Suppressor macrophage treated with lipopolysaccharide for 4 hours (primary cell): ENCODE measurements at regions not wholly inside any gene's neighbourhood (a gene's known extent, or its start where the extent isn't known, plus 50 kb on each side); places are given as distances from the start of the nearest gene placed in this dataset.

Experiments used
- DNase-seq: peaks from one replicate; pipeline ENCODE4 v3.0.0-alpha.2; 2020

DNA sequence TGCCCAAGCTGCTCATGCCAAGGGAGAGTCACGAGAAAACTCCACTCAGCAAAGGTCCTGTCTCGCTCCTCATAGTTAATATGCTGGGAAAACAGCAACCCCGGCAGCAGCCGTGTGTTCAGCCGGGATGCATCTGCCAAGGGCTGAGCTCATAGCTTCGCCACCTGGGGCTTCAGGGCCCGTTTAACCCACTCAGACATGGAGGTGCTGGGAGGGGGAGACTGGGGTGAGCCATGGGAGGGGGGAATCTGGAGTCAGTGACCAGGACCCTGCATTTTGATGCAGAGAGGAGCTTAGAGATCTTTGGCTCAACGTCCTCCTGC, 283.4 kb downstream of the PTPRU start:
- DNase-seq, result no peak

DNA sequence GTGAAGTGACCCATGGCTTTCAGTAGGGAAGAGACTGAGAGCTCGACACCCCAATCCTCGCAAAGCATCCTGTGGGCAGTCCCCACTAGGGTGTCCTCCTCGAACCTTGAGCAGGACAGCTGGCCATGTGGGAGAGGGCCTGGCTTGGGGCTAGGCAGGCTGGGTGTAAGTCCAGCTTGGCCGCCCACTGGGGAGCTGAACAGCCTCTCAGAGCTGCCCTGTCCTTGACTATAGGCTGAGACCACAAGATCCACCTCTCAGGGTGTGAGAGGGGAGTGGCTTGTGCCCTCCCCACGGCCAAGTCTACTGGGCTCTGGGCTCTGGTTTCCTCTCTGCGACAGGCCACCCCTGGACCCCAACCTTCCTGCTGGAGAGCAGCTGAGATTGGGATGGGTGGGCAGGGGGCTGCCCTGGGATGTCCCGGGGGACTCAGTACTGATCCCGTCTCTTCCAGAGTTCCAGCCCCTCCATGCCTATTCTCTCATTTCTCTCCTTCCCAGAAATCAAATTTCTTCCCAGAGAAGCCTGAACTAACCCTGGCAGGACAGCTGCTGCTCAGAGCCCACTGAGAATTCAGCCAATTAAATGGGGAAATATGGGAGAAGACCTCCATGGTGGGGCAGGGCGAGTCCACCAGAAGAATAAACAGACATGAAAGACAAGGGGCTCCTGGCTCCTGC, 282.9 kb downstream of the PTPRU start:
- DNase-seq, result no peak

DNA sequence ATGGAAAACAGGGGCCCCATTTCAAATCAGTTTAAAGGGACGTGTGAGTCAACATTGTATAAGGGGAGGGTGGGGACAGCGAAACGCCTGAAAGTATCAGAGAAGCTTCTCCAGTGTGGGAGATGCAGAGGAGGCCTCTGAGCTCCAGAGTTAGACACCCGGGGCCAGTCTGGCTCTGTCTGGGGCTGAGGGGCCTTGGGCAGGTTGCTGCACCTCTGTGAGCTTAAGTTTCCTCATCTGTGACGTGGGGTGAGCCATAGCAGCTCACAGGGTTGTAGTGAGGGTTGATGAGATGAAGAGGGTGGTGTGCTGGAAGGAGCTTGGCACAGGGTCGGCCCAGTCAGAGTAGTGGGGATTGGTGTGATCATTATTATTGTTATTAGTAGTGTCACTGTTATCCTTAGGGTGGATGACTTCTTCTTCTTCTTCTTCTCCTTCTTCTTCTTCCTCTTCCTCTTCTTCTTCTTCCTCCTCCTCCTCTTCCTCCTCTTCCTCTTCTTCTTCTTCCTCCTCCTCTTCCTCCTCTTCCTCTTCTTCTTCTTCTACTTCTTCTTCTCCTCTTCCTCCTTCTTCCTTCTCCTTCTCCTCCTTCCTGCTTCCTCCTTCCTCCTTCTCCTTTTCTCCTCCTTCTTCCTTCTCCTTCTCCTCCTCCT, 282.0 kb downstream of the PTPRU start:
- no peak for DNase-seq

DNA sequence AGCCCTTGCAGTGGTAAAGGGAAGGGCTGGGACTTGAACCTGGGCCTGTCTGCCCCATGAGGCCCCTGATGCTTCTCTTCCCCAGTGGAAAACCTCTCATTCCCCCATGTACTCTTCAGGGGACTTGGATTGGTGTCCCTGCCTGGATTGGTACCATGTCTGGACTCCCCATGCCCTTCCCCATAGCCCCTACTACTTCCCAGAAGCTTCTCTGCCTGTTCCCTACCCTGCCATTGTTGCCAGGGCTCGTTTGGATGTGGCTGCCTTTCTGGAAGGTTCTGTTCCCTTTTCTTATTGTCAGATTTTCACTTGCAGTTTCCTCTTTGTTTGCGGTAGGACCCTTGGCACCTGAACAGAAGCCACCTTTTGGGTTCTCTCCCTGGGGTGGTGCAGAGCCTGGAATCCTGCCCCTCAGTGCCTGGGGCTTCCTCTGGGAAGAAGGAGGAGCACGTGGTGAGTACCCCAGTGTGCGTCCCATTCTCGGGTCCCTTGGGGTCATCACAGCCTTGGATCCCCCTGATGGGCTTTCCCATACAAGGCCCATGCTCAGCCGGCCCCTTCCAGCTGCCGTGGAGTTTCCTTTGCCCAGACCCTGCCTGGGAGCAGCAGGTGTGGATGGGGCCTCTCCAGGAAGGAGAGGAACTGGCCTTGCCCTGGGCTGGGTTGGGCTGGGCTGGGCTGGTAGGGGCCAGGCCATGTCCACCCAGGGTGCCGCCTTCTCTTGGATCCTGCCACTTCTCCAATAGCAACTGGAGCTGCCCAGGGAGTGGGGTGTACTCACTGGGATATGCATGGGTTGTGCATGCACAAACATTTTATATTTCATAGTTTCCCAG, 281.1 kb downstream of the PTPRU start:
- no peak for DNase-seq

DNA sequence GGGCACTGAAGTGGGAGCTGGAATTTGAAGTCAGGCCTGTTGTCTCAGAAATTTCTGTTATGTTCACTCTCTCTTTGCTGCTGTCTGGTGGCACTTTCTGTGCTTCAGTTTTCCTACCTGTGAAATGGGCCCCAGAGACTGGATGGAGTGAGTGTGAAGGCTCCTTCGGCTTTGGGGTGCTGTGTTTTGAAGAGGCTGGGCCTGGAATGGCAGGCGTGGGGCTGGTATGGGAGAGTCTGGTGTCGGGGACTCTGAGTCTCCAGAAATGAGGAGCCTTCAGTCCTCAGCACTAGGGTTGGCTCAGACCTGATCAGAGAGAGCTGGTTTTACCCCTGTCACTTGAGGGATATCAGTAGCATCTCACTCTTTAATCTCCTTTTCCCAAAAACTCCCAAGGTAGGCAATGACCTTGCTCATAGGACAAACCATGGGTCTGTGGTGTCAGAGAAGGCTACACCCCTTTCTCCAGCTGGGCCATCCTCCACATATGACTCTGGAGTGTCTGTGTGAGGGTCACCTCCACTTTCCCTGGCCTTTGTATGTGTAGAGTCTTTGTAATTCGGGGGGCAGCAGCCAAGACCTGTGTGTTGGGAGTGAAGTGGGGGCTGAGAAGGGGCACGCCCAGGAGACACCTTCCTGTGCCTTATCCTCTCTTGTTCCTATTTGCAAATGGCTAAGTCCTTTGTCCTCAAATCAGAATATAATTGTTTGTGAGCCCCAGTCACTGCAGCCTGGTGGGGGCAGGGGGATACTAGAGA, 279.9 kb downstream of the PTPRU start:
- DNase-seq, result no peak

DNA sequence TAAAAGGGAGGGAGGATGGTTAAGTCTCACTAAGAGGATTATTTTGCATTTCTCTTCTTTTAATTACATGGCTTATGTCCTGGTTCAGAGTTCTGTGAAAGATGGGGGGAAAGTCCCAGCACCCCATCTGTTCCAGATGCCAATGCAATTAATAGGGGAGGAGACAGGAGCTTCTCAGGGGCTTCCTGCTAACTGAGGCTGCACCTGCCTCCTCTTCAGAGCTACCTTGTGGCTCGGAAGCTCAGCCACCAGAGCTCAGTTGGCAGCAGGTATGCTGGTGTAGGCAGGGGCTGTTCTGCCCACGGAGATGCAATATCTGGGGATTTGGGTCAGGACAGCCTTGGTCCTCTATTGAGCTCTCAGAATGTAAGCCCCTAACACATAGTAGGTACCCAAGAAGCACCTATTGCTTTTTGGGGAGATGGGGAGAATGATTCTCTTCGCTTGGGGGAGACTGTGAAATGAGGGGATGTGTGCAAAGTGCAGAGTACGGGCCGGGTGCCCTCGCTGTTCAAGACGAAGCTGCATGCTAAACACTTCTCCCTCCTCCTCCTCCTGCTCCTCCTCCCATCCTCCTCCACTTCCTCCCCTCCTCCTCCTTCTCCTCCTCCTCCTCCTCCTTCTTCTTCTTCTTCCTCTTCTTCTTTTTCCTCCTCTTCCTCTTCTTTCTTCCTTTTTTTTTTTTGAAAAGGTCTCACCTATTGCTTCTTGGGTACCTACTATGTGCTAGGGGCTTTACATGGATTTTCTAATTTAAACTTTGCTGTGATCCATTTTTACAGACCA, 279.0 kb downstream of the PTPRU start:
- DNase-seq, result no peak

DNA sequence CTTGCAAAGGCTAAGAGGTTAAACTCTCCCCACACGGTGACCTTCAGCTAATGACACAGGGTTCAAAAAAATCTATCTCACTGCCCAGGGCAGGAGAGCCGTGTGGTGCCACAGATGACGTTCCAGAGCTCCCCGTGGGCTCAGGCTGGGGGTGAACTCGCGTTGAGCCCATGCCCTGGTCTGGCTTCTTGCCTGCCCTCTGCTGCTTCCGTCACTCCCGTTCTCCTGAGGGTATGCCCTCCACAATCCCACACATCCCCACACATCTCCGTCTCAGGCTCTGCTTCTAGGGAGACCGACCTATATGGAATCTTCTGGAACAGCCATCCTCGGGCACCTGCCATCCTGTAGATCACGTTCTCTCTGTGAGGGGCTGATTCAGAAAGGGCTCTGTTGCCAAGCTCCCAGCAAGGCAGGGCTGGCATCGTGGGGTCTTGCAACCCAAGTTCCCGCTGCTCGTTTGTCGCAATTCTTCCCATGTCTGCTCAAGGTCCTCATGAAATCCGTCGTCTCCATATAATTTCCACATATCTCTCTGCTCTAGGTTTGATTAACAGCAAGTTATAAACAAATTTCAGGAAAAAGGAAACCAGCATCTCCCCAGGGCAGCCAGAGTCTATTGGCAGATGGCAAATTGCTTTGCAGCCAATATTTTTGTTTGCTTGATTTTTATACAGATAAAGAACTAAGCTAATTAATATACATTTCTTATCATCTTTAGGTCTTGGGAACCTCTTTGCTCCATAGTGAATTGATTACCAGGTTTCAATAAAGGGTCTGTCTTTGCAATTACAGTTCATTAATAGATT, 278.2 kb downstream of the PTPRU start:
- no peak for DNase-seq

DNA sequence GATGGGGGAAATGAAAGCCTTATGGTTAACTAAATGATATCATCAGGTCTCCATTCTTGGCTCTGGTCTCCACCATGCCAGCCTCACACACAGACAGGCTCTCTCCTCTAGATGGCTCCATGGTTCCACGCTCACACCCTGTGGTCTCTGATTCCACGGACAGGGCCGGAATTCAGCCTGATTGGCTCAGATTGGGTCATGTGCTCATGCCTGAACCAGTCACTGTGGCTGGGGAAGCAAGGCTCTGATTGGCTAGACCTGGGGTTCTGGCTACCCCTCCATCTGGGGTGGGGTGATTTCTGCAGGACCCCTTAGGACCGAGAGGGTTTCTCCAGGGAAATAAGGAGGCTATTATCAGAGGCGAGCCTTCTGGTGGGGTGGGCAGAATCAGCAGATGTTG, 277.0 kb downstream of the PTPRU start:
- DNase-seq, result peak; percentile 21

DNA sequence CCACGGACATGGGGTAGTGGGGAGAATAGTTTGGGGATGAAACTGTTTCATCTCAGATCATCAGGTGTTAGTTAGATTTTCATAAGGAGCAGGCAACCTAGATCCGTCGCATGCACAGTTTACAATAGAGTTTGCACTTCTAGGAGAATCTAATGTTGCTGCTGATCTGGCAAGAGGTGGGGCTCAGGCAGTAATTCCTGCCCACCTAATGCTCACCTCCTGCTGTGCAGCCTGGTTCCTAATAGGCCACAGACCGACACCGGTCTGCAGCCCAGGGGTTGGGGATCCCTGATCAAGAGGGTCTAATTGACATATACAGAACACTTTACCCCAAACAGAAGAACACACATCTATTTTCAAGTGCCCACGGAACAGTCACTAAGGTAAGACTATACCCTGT, 275.1 kb downstream of the PTPRU start:
- DNase-seq, result no peak

DNA sequence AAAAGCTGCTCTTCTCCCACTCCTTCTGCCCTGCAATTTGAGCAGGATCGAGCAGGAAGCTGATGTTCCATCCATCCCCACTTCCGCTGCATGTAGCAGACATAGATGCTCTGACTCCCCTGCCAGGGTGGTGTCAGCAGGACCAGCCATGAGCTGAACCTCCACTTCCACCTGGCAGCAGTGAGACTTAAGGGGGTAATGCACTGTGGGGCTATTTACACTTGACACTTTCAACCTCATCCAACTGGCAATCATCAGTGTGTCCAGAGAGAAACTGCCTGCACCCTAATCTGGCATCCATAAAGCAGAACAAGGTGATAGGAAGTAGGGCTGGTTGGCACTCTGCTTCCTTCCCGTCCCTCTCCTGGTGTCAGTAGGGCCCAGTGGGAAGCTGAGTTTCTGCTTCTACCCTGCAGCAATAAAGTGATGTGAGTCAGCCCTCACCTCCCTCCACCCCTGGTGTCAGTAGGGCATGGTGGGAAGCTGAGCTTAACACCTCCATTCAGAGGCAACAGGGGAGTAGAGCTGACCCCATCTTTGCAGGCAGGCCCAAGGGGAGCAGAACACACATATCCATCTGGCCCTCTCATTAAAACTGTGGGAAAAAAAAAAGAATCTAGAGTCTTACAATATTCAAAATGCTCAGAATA, 272.3 kb downstream of the PTPRU start:
- DNase-seq, result no peak

DNA sequence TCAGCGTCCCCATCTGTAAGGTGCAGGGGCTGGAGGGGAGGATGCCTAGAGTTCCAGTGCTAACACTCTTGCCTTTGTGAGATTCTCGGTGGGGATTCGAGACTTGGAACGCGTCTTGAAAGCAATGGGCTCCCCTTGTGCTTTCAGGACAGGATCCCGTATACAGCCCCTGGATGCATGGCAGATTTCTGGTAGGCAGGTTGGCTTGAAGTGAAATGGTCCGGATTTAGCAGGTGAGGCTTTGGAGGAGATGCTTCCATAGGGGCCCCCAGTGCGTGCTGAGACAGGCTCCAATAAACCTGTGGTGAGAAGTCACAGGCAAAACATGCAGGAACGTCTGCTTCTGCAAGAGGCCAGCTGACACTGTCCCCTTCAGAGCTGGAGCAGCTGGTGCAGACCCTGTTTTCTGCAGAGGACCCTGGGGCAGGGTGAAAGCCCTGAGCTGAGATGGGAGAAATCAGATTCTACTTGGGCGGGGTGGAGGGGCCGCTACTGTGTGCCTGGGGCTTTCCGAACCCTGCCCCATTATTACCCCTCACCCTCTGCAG, 270.4 kb downstream of the PTPRU start:
- DNase-seq, result no peak

DNA sequence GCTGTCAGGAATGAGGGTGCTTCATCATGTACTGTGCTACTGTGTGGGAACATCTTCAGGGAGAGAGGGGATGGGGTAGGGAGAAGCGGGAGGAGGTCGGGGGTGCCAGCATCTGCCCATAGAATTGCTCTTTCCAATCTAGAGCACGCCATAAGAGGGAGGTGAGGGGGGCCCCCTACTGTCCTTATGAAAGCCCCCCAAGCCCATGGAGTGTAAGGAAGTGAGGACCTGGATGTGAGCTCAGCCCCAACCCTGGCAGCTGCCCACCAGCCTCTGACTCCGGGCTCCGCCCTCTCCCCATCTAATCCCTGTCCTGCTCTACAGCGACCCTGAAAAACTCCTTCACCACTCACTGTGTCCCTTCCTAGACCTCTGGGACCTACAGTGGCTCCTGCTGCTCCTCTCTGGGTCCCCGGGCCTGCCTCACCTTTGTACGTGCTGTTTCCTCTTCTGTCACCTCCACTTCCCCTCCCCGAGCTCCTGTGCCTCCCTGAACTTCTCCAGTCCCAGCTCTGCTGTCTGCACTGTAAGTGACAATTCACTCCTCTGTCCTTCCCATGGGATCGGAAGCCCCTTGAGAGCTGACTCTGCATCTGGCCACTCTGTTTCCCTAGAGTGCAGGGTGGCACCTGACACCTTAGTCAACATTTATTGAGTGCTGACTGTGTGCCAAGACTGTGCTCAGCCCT, 269.4 kb downstream of the PTPRU start:
- no peak for DNase-seq

DNA sequence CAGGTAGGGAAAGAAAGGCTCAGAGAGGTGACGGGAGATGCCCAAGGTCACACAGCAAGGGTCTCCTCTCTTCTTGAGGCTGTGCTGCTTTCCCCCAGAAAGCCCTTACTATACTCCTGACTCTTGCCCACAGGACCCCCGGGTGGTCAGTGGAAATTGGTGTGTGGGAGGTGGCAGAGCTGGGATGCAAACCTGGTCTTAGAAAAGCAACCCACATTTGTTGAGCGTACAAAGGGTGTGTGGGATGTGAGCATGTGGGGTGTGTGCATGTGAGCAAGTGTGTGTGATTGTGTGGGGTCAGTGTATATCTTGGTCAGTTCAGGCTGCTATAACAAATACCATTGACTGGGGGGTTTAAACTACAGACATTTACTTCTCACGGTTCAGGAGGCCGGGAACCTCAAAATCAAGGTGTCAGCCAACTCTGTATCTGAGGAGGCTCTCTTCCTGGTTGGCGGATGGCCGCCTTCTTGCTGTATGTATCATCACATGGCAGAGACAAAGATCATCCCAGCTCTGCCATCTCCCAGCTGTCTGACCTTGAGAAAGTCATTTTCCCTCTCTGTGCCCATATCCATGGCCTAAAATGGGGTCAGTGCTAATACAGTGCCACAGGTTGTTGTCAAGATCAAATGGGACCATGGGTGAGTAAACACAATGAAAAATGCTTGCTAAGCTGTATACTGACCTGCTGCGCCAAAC, 268.5 kb downstream of the PTPRU start:
- DNase-seq, result no peak

DNA sequence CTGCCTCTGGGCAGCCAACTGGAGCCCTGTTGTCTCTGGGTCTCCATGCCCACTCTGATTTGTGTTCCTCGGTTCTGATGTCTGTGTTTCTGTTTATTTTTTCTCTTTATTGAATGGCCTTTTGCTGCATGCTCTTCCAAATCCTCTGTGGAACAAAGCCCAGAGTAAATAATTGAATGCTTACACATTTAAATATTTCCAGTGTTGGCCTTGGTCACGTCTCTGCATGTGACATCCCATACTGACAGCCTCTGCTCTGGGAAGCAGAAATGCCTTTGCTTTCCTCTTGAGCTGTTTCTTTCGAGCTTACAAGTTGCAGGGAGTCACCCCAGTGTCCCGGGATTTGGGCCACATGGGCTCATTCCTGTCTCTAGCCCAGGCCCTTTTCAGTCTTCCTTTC, 267.9 kb downstream of the PTPRU start:
- no peak for DNase-seq

DNA sequence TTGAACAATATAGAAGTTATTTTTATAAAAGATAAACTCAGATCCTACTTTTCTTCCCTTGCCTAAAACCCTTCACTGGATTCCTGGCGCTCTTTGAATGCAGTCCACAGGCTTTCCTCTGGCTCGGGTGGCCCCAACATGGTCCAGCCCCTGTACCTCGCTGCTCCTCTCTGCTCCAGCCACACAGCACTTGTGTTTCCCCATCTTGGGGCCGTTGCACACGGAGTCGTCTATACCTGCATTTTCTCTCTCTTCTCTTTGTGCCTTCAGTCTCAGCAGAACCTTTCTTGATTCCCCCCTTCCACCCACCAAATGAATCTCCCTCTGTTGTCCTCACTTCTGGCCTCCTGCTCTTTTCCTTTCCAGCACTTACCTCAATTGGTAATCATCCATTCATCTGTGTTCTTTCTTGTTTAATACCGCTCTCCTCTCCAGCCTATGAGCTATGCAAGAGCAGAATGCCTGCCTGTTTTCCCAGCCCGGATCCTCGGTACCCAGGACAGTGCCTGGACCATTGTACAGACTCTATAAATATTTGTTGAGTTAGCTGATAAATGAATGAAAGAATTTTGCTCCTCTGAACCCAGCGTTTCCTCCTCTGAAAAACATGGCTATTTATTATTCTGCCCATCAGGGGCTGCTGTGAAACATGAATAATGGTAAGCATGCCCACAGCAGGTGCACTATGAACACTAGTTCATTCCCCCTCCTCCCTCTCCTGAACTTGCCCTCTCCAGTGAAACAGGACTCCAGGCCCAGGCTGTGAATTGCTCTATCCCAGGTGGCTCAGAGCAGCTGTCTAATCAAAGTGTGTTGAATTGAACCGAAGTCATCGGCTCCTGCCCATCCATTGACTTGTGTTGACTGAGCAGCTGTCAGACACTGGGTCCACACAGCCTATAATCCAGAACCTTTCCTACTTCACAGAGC, 266.9 kb downstream of the PTPRU start:
- no peak for DNase-seq

DNA sequence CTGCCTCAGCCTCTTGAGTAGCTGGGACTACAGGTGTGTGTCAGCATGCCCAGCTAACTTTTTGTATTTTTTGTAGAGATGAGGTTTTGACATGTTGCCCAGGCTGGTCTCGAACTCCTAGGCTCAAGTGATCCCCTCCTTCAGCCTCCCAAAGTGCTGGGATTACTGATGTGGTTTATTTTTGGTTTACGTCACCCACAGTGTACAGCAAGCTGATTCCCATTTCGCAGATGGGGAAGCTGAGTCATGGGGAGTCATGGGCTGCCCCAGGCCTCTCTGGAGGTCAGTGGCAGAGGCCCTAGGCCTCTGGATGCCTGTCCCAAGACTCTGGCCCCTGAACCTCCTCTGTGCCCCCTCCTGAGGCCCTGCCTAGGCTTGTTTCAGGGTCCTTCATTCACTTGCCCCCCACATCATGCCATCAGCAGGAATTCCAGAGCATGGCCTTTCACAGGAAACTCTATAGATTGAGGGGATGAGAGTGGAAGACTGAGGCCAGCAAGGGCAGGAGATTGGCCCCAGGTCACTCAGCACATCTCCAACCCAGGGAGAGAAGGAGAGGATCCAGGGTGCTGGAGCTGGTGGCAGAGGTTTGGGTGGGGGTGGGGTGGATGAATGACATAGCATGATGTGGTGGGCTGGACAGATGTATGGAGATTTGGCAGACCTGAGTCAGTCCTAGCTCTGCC, 266.0 kb downstream of the PTPRU start:
- DNase-seq, result no peak

DNA sequence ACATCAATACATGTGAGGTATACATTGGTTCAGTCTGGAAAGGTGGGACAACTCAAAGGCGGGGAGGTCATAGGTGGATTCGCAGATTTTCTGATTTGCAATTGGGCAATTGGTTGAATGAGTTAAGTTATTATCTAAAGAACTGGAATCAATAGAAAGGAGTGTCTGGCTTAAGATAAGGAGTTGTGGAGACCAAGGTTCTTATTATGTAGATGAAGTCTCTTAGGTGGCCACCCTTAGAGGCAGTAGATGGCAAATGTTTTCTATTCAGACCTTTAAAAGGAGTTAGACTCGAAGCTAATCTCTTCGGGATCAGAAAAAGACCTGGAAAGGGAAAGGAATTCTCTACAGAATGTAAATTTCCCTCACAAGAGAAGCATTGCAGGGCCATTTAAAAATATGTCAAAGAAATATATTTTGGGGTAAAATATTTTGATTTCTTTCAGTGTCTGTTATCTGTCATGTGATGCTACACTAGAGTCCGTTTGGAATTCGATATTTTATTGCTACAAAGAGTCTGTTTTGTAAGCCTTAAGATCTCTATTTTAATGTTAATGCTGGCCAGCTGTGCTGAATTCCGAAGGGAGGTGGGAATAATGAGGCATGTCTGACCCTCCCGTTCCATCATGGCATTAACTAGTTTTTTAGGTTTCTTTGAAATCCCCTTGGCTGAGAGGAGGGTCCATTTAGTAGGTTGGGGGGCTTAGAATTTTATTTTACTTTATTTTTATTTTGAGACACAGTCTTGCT, 265.1 kb downstream of the PTPRU start:
- no peak for DNase-seq
